NCI-H1436 (cell line): ENCODE measurements at regions not wholly inside any gene's neighbourhood (a gene's known extent, or its start where the extent isn't known, plus 50 kb on each side); places are given as distances from the start of the nearest gene placed in this dataset.

ENCODE experiments used
- DNase-seq: peaks from one replicate; lab custom pipeline; 2025; lab: John Stamatoyannopoulos, UW

GRCh38 chr16:65426484-65426883 is 304.6 kb upstream of the CDH11 start:
- DNase-seq, result no peak

GRCh38 chr16:65422934-65423333 is 301.1 kb upstream of the CDH11 start:
- DNase-seq, result no peak

GRCh38 chr16:65421596-65421995 is 299.7 kb upstream of the CDH11 start:
- no peak for DNase-seq

- no peak for DNase-seq
Observed at GRCh38 chr16:65418435-65418834, 296.6 kb upstream of the CDH11 start.

GRCh38 chr16:65415460-65415859 is 293.6 kb upstream of the CDH11 start:
- no peak for DNase-seq

- DNase-seq, result no peak
Observed at GRCh38 chr16:65414284-65414984, 292.6 kb upstream of the CDH11 start.

GRCh38 chr16:65413861-65414260 is 292.0 kb upstream of the CDH11 start:
- no peak for DNase-seq

GRCh38 chr16:65410801-65411200 is 288.9 kb upstream of the CDH11 start:
- no peak for DNase-seq

- DNase-seq, result no peak
Observed at GRCh38 chr16:65409510-65409909, 287.6 kb upstream of the CDH11 start.

- DNase-seq, result no peak
Observed at GRCh38 chr16:65406933-65407332, 285.1 kb upstream of the CDH11 start.

GRCh38 chr16:65406116-65406515 is 284.3 kb upstream of the CDH11 start:
- no peak for DNase-seq

GRCh38 chr16:65394281-65394680 is 272.4 kb upstream of the CDH11 start:
- DNase-seq, result no peak

GRCh38 chr16:65392806-65393565 is 271.1 kb upstream of the CDH11 start:
- DNase-seq, result no peak

GRCh38 chr16:65388592-65388991 is 266.7 kb upstream of the CDH11 start:
- no peak for DNase-seq

- no peak for DNase-seq
Observed at GRCh38 chr16:65386672-65387071, 264.8 kb upstream of the CDH11 start.

- DNase-seq, result no peak
Observed at GRCh38 chr16:65384441-65384840, 262.6 kb upstream of the CDH11 start.

GRCh38 chr16:65377195-65377594 is 255.3 kb upstream of the CDH11 start:
- no peak for DNase-seq

- DNase-seq, result no peak
Observed at GRCh38 chr16:65376601-65377000, 254.7 kb upstream of the CDH11 start.

- DNase-seq, result no peak
Observed at GRCh38 chr16:65375651-65376050, 253.8 kb upstream of the CDH11 start.

GRCh38 chr16:65373097-65373496 is 251.2 kb upstream of the CDH11 start:
- DNase-seq, result no peak

- DNase-seq, result no peak
Observed at GRCh38 chr16:65372171-65372570, 250.3 kb upstream of the CDH11 start.

- no peak for DNase-seq
Observed at GRCh38 chr16:65365732-65366715, 244.2 kb upstream of the CDH11 start.
